HG02759 (cell line): ENCODE measurements at regions not wholly inside any gene's neighbourhood (a gene's known extent, or its start where the extent isn't known, plus 50 kb on each side); places are given as distances from the start of the nearest gene placed in this dataset.

Experiments
- ATAC-seq: cut with Tn5 transposase; IDR thresholded peaks from one replicate; pipeline ENCODE4 v1.9.1; 2021; ENCODE audit warnings: mild to moderate bottlenecking, moderate library complexity; ENCODE audit not compliant: unreplicated experiment

DNA sequence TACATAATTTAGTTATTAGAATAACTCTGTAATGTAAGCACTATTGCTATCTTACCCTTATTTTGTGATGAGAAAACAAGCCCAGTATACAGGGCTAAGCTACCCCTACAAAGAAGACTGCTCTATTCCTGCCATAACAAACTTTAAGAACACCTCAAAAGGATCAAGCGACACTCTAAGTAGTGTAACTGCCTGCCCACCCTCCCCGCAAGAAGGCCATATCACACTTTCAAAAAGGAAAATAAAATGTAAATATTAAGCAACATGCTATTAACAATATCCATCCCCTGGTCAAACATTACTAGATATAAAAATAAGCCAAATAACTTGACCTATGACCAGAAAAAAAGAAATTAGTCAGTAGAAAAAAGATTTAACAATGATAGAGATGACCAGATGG, 741.7 kb upstream of the CNTNAP5 start:
- ATAC-seq, result no peak

GRCh38 chr2:123303731-123304130, 721.4 kb upstream of the CNTNAP5 start:
- ATAC-seq, result no peak
